ENCODE measurements at regions not wholly inside any gene's neighbourhood (a gene's known extent, or its start where the extent isn't known, plus 50 kb on each side); places are given as distances from the start of the nearest gene placed in this dataset.

GRCh38 chr7:118878336-118878735 is 653.8 kb downstream of the ANKRD7 start:
- TF ChIP-seq CTCF (IDR thresholded peaks at IDR 0.05; ENCODE audit: poor library complexity, severe bottlenecking) (no peak), EP300 (conservative IDR thresholded peaks at IDR 0.05; ENCODE audit: poor library complexity, severe bottlenecking) (no peak), POLR2AphosphoS5 (IDR thresholded peaks at IDR 0.05) (no peak), EZH2 (IDR thresholded peaks at IDR 0.05; ENCODE audit: borderline replicate concordance, insufficient read depth, low read length, poor library complexity, severe bottlenecking) (no peak)

All from neural cell (in vitro differentiated cells).